B cell (primary cell): ENCODE measurements at regions not wholly inside any gene's neighbourhood (a gene's known extent, or its start where the extent isn't known, plus 50 kb on each side); places are given as distances from the start of the nearest gene placed in this dataset.

Experiments
- ATAC-seq: fragments of 200-7000 bp; cut with Tn5 transposase; one replicate; pipeline ENCODE4 v1.10.0; 2021; ENCODE audit warnings: low read depth, mild to moderate bottlenecking, moderate number of reproducible peaks, moderate library complexity
- CTCF ChIA-PET: fragments of 350-600 bp; sonication (Branson Sonifier 250); formaldehyde crosslinking; loops from one replicate; lab custom pipeline; 2021; ENCODE audit warnings: antibody characterized with exemption, inconsistent platforms; lab: Charles Lee
- POLR2A ChIA-PET: fragments of 350-600 bp; sonication (Branson Sonifier 250); formaldehyde crosslinking; loops from one replicate; lab custom pipeline; 2021; ENCODE audit warnings: antibody characterized with exemption; lab: Charles Lee
- DNase-seq: peaks from one replicate; pipeline ENCODE4 v3.0.0; 2013
- H2AFZ ChIP-seq: 2 replicates; pipeline ENCODE4 v1.6.1; 2012; ENCODE audit warnings: mild to moderate bottlenecking, low read depth, low read length; ENCODE audit not compliant: insufficient read depth, poor library complexity, severe bottlenecking
- H3K27ac ChIP-seq, 2 donors: 1 replicate in 1 of 2; 2 replicates in 1 of 2; pipeline ENCODE4 v1.5.1; 2012 to 2013; ENCODE audit warnings: low read length in 2 of 2, mild to moderate bottlenecking in 2 of 2, moderate library complexity in 1 of 2
- H3K27me3 ChIP-seq, 4 experiments: fragments of 200-600 bp in 1 of 4; sonication (generic) in 1 of 4; replicated peaks in 1 of 4; 1 replicate in 2 of 4; 2 replicates in 2 of 4; pipeline versions ENCODE4 v1.6.1 to v1.7.0; 2013 to 2016; ENCODE audit warnings: low read length in 3 of 4, mild to moderate bottlenecking in 2 of 4, mixed read lengths in 1 of 4, moderate library complexity in 1 of 4; ENCODE audit not compliant: insufficient read depth in 4 of 4, control insufficient read depth in 3 of 4; ENCODE audit errors: control extremely low read depth in 1 of 4
- H3K36me3 ChIP-seq, 2 experiments: replicated peaks in 1 of 2; 1 replicate in 1 of 2; 2 replicates in 1 of 2; pipeline versions ENCODE4 v1.6.1 to v1.7.1; 2013; ENCODE audit warnings: low read length in 1 of 2; ENCODE audit not compliant: insufficient read depth in 2 of 2, control insufficient read depth in 1 of 2; ENCODE audit errors: control extremely low read depth in 1 of 2, extremely low read depth in 1 of 2
- H3K4me1 ChIP-seq, 2 donors: fragments of 200-600 bp in 1 of 2; sonication (generic) in 1 of 2; 1 replicate in 1 of 2; 2 replicates in 1 of 2; pipeline versions ENCODE4 v1.5.1 to v1.6.1; 2013 to 2017; ENCODE audit warnings: low read length in 2 of 2; ENCODE audit not compliant: control insufficient read depth in 2 of 2, insufficient read depth in 2 of 2
- H3K4me2 ChIP-seq: replicated peaks from 2 replicates; pipeline ENCODE3; 2012; ENCODE audit warnings: mild to moderate bottlenecking, low read depth, low read length; ENCODE audit not compliant: poor library complexity, severe bottlenecking
- H3K4me3 ChIP-seq, 5 experiments: fragments of 200-600 bp in 1 of 5; sonication (generic) in 1 of 5; 1 replicate in 3 of 5; 2 replicates in 2 of 5; pipeline versions ENCODE4 v1.5.1 to v1.7.0; 2011 to 2016; ENCODE audit warnings: low read length in 4 of 5, mild to moderate bottlenecking in 4 of 5, low read depth in 2 of 5, control low read depth in 1 of 5, moderate library complexity in 1 of 5; ENCODE audit not compliant: insufficient read depth in 1 of 5; ENCODE audit errors: control extremely low read depth in 1 of 5, extremely low read depth in 1 of 5
- H3K79me2 ChIP-seq: fragments of 200-600 bp; sonication (generic); one replicate; pipeline ENCODE4 v1.6.0; 2016; ENCODE audit warnings: low read length; ENCODE audit not compliant: control insufficient read depth, insufficient read depth
- H3K9ac ChIP-seq: fragments of 200-600 bp; sonication (generic); 2 replicates; pipeline ENCODE4 v1.6.1; 2017; ENCODE audit warnings: mild to moderate bottlenecking, low read length, moderate library complexity
- H3K9me3 ChIP-seq, 3 donors: one replicate each; pipeline versions ENCODE4 v1.6.1 to v1.7.1; 2013; ENCODE audit warnings: low read length in 2 of 3; ENCODE audit not compliant: control insufficient read depth in 2 of 3, insufficient read depth in 1 of 3; ENCODE audit errors: control extremely low read depth in 1 of 3
- H4K20me1 ChIP-seq: 2 replicates; pipeline ENCODE4 v1.6.0; 2012; ENCODE audit warnings: mild to moderate bottlenecking, low read length; ENCODE audit not compliant: insufficient read depth, control insufficient read depth, poor library complexity, severe bottlenecking
- H3K27ac Mint-ChIP-seq: one replicate; pipeline ENCODE4 v1.8.0; 2021; ENCODE audit warnings: mixed read lengths
- H3K27me3 Mint-ChIP-seq: one replicate; pipeline ENCODE4 v1.8.0; 2021; ENCODE audit warnings: mixed read lengths
- H3K4me1 Mint-ChIP-seq: one replicate; pipeline ENCODE4 v1.8.0; 2021; ENCODE audit warnings: mixed read lengths
- H3K4me3 Mint-ChIP-seq: one replicate; pipeline ENCODE4 v1.8.0; 2021; ENCODE audit warnings: mixed read lengths
- H3K9me3 Mint-ChIP-seq: one replicate; pipeline ENCODE4 v1.8.0; 2022; ENCODE audit warnings: mixed read lengths; ENCODE audit not compliant: insufficient read depth
- CTCF ChIP-seq: fragments of 200-600 bp; IDR thresholded peaks from one replicate; pipeline ENCODE4 v1.8.0; 2022; ENCODE audit warnings: antibody characterized with exemption, mild to moderate bottlenecking
- EZH2 ChIP-seq: IDR thresholded peaks from 2 replicates; pipeline ENCODE4 v1.6.1; 2012; ENCODE audit warnings: borderline replicate concordance, low read depth, mild to moderate bottlenecking, moderate library complexity, low read length; ENCODE audit not compliant: insufficient read depth, poor library complexity, severe bottlenecking
- WGBS: methylation state at CpG from one replicate; pipeline ENCODE4 v1.1.5; 2013; ENCODE audit warnings: missing lambda C conversion rate; ENCODE audit not compliant: insufficient coverage; 5-methylcytosine and 5-hydroxymethylcytosine counted together
- intact Hi-C: fragments of 100-400 bp; cut with micrococcal nuclease; formaldehyde crosslinking; loops from one replicate; pipeline ENCODE4 v1.10.0; 2022

- no peak for DNase-seq
- no peak overlapping the region for H3K27ac Mint-ChIP-seq
- Histone ChIP-seq H3K79me2 (no peaks in the 10 kb centered on the region), H4K20me1 (no peaks in the 10 kb centered on the region), H3K4me3 (no peak overlapping the region), H2AFZ (no peak overlapping the region), H3K9ac (no peak overlapping the region), H3K36me3 (no peaks in the 10 kb centered on the region), H3K27me3 (no peaks in the 10 kb centered on the region), H3K4me1 (no peaks in the 10 kb centered on the region), H3K4me2 (no peak overlapping the region), H3K9me3 (no peaks in the 10 kb centered on the region), H3K27ac (no peak overlapping the region)
- intact Hi-C loops: no loop called here
- H3K4me1 Mint-ChIP-seq: peaks cover 5% of the 10 kb centered on the region
- TF ChIP-seq EZH2: no peak
- TF ChIP-seq CTCF: no peak
- H3K4me3 Mint-ChIP-seq: no peak overlapping the region
- POLR2A ChIA-PET: no interaction called here
- no peak for ATAC-seq
- 80% methylated on average over 1 of the region's 4 CpGs for WGBS
- no peaks in the 10 kb centered on the region for H3K27me3 Mint-ChIP-seq
- CTCF ChIA-PET: no interaction called here
- no peaks in the 10 kb centered on the region for H3K9me3 Mint-ChIP-seq
Observed at GRCh38 chr3:117168896-117169295, 459.3 kb downstream of the TUSC7 start.

- ATAC-seq (no peak), DNase-seq (no peak)
- intact Hi-C loops: no loop called here
- Mint-ChIP-seq H3K27ac (no peak overlapping the region), H3K27me3 (no peaks in the 10 kb centered on the region), H3K9me3 (no peaks in the 10 kb centered on the region), H3K4me1 (peaks cover 5% of the 10 kb centered on the region), H3K4me3 (no peak overlapping the region)
- Histone ChIP-seq H3K4me2 (no peak overlapping the region), H3K36me3 (no peaks in the 10 kb centered on the region), H3K4me3 (no peak overlapping the region), H3K27ac (no peak overlapping the region), H3K9ac (no peak overlapping the region), H4K20me1 (no peaks in the 10 kb centered on the region), H3K79me2 (no peaks in the 10 kb centered on the region), H3K4me1 (no peaks in the 10 kb centered on the region), H3K27me3 (no peaks in the 10 kb centered on the region), H3K9me3 (peaks cover 0 to 3% (median 0%) of the 10 kb centered on the region in 3 donors), H2AFZ (no peak overlapping the region)
- ChIA-PET CTCF (no interaction called here), POLR2A (no interaction called here)
- TF ChIP-seq CTCF: no peak
- no peak for TF ChIP-seq EZH2
Observed at GRCh38 chr3:117170094-117170493, 460.5 kb downstream of the TUSC7 start.
